HEK293 (cell line): ENCODE measurements at regions not wholly inside any gene's neighbourhood (a gene's known extent, or its start where the extent isn't known, plus 50 kb on each side); places are given as distances from the start of the nearest gene placed in this dataset.

ENCODE experiments used
- CTCF ChIA-PET: fragments of 350-600 bp; formaldehyde crosslinking; extraction: SDS; loops from one replicate; lab custom pipeline; 2021; ENCODE audit warnings: antibody characterized with exemption; lab: Yijun Ruan, JAX
- POLR2A ChIA-PET: fragments of 300-600 bp; formaldehyde crosslinking; extraction: SDS; loops from one replicate; lab custom pipeline; 2020; ENCODE audit warnings: antibody characterized with exemption, inconsistent platforms; lab: Yijun Ruan, JAX
- H3K27ac ChIP-seq: fragments of 200-500 bp; sonication (Bioruptor generic); 2 replicates; pipeline ENCODE4 v1.5.1; 2014; ENCODE audit warnings: low read depth, low read length, control low read depth, inconsistent platforms; ENCODE audit errors: extremely low read depth
- H3K36me3 ChIP-seq, 2 experiments: fragments of 200-500 bp in 1 of 2; sonication (Bioruptor generic) in 1 of 2; 1 replicate in 1 of 2; 2 replicates in 1 of 2; pipeline ENCODE4 v1.5.1; 2014 to 2017; ENCODE audit warnings: inconsistent platforms in 2 of 2, low read length in 2 of 2; ENCODE audit not compliant: control insufficient read depth in 2 of 2, insufficient read depth in 1 of 2
- H3K4me1 ChIP-seq: fragments of 200-500 bp; sonication (Bioruptor generic); 2 replicates; pipeline ENCODE4 v1.5.1; 2014; ENCODE audit warnings: mild to moderate bottlenecking, low read length, inconsistent platforms; ENCODE audit not compliant: control insufficient read depth, insufficient read depth
- H3K4me3 ChIP-seq: 2 replicates; pipeline ENCODE4 v1.5.1; 2011; ENCODE audit warnings: low read depth, mild to moderate bottlenecking, control low read depth, low read length, moderate library complexity
- H3K9me3 ChIP-seq: fragments of 200-500 bp; sonication (Bioruptor generic); 2 replicates; pipeline ENCODE4 v1.5.1; 2014; ENCODE audit warnings: low read depth, low read length, inconsistent platforms; ENCODE audit not compliant: control insufficient read depth, insufficient read depth
- BCL11B ChIP-seq: fragments of 450-650 bp; formaldehyde crosslinking; IDR thresholded peaks from 2 replicates; pipeline ENCODE4 v1.5.1; 2016; ENCODE audit warnings: low read depth, missing biosample characterization, missing genetic modification characterization
- GLI4 ChIP-seq: fragments of 450-650 bp; formaldehyde crosslinking; IDR thresholded peaks from 2 replicates; pipeline ENCODE4 v1.5.1; 2016; ENCODE audit warnings: missing biosample characterization, missing genetic modification characterization
- HOXD13 ChIP-seq: sonication (generic); formaldehyde crosslinking; IDR thresholded peaks from 2 replicates; pipeline ENCODE4 v1.8.0; 2022; ENCODE audit warnings: missing genetic modification reagents, borderline replicate concordance
- KLF16 ChIP-seq: fragments of 450-650 bp; formaldehyde crosslinking; IDR thresholded peaks from 2 replicates; pipeline ENCODE4 v1.5.1; 2017; ENCODE audit warnings: missing biosample characterization, missing genetic modification characterization
- SP3 ChIP-seq: fragments of 450-650 bp; formaldehyde crosslinking; IDR thresholded peaks from 2 replicates; pipeline ENCODE4 v1.5.1; 2016; ENCODE audit warnings: missing biosample characterization, missing genetic modification characterization
- TCF7L2 ChIP-seq: IDR thresholded peaks from 2 replicates; pipeline ENCODE4 v1.6.1; 2011; ENCODE audit warnings: low read depth, mild to moderate bottlenecking, inconsistent platforms, low read length, moderate library complexity, borderline replicate concordance
- ZNF10 ChIP-seq: fragments of 450-650 bp; formaldehyde crosslinking; IDR thresholded peaks from 2 replicates; pipeline ENCODE4 v1.5.1; 2017; ENCODE audit warnings: missing biosample characterization, missing genetic modification characterization
- ZNF155 ChIP-seq: fragments of 450-650 bp; formaldehyde crosslinking; IDR thresholded peaks from 2 replicates; pipeline ENCODE4 v1.5.1; 2016; ENCODE audit warnings: missing biosample characterization, missing genetic modification characterization
- ZNF2 ChIP-seq: fragments of 450-650 bp; formaldehyde crosslinking; IDR thresholded peaks from 2 replicates; pipeline ENCODE4 v1.5.1; 2016; ENCODE audit warnings: missing biosample characterization, missing genetic modification characterization
- ZNF274 ChIP-seq, 2 experiments: fragments of 200-500 bp in 1 of 2; fragments of 450-650 bp in 1 of 2; sonication (Bioruptor generic) in 1 of 2; formaldehyde crosslinking in 1 of 2; IDR thresholded peaks; 2 replicates each; pipeline versions ENCODE4 v1.5.1 to v1.6.1; 2014 to 2016; ENCODE audit warnings: borderline replicate concordance in 1 of 2, inconsistent platforms in 1 of 2, low read length in 1 of 2, missing biosample characterization in 1 of 2, missing genetic modification characterization in 1 of 2
- ZNF292 ChIP-seq: fragments of 450-650 bp; formaldehyde crosslinking; IDR thresholded peaks from 2 replicates; pipeline ENCODE4 v1.5.1; 2016; ENCODE audit warnings: low read depth, missing biosample characterization, missing genetic modification characterization, borderline replicate concordance
- ZNF354C ChIP-seq: fragments of 450-650 bp; formaldehyde crosslinking; IDR thresholded peaks from 2 replicates; pipeline ENCODE4 v1.5.1; 2016; ENCODE audit warnings: missing biosample characterization, missing genetic modification characterization, low read depth, borderline replicate concordance
- ZNF610 ChIP-seq: fragments of 450-650 bp; formaldehyde crosslinking; IDR thresholded peaks from 2 replicates; pipeline ENCODE4 v1.5.1; 2016; ENCODE audit warnings: missing biosample characterization, missing genetic modification characterization, borderline replicate concordance
- ZNF629 ChIP-seq: fragments of 450-650 bp; formaldehyde crosslinking; IDR thresholded peaks from 2 replicates; pipeline ENCODE4 v1.5.1; 2017; ENCODE audit warnings: missing biosample characterization, missing genetic modification characterization
- ZNF707 ChIP-seq: fragments of 450-650 bp; formaldehyde crosslinking; IDR thresholded peaks from 2 replicates; pipeline ENCODE4 v1.5.1; 2016; ENCODE audit warnings: missing biosample characterization, missing genetic modification characterization
- ZNF776 ChIP-seq: fragments of 450-650 bp; formaldehyde crosslinking; IDR thresholded peaks from 2 replicates; pipeline ENCODE4 v1.5.0; 2017; ENCODE audit warnings: missing biosample characterization, missing genetic modification characterization, borderline replicate concordance
- TF ChIP-seq, protein P1 (sequence below): fragments of 450-650 bp; formaldehyde crosslinking; IDR thresholded peaks from 2 replicates; pipeline ENCODE4 v1.5.1; 2016; ENCODE audit warnings: missing biosample characterization, missing genetic modification characterization
- TF ChIP-seq, protein P2 (sequence below): fragments of 450-650 bp; formaldehyde crosslinking; IDR thresholded peaks from 2 replicates; pipeline ENCODE4 v1.5.1; 2016; ENCODE audit warnings: missing biosample characterization, missing genetic modification characterization, low read depth
- TF ChIP-seq, protein P3 (sequence below): IDR thresholded peaks from 2 replicates; pipeline ENCODE4 v1.6.1; 2011; ENCODE audit warnings: mild to moderate bottlenecking, low read depth, low read length, borderline replicate concordance
- TF ChIP-seq, protein P4 (sequence below): fragments of 450-650 bp; formaldehyde crosslinking; IDR thresholded peaks from 2 replicates; pipeline ENCODE4 v1.5.1; 2016; ENCODE audit warnings: missing biosample characterization, missing genetic modification characterization
- TF ChIP-seq, protein P5 (sequence below): fragments of 450-650 bp; formaldehyde crosslinking; IDR thresholded peaks from 2 replicates; pipeline ENCODE4 v1.5.1; 2017; ENCODE audit warnings: missing biosample characterization, mild to moderate bottlenecking, missing genetic modification characterization, moderate library complexity

DNA sequence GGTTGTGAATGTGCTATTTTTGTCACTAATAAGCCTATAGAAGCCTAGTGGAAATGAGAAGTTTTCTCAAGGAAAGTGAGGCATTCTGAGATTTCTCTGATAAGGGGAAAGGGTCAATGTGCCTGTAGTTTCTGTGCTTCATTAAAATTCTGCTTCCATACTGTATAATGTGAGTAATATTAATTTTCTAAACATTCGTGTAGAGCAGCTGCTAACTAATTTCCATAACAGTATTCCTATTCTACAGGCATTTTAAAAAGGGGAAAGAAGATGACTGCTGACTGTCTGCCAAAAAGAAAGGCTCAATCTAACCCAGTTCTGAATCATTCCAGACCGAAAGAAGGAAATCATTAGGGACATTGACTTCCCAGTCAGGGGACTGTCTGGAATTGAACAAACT is 293.3 kb upstream of the TMPO start (continued):
- TF ChIP-seq, protein P1, sequence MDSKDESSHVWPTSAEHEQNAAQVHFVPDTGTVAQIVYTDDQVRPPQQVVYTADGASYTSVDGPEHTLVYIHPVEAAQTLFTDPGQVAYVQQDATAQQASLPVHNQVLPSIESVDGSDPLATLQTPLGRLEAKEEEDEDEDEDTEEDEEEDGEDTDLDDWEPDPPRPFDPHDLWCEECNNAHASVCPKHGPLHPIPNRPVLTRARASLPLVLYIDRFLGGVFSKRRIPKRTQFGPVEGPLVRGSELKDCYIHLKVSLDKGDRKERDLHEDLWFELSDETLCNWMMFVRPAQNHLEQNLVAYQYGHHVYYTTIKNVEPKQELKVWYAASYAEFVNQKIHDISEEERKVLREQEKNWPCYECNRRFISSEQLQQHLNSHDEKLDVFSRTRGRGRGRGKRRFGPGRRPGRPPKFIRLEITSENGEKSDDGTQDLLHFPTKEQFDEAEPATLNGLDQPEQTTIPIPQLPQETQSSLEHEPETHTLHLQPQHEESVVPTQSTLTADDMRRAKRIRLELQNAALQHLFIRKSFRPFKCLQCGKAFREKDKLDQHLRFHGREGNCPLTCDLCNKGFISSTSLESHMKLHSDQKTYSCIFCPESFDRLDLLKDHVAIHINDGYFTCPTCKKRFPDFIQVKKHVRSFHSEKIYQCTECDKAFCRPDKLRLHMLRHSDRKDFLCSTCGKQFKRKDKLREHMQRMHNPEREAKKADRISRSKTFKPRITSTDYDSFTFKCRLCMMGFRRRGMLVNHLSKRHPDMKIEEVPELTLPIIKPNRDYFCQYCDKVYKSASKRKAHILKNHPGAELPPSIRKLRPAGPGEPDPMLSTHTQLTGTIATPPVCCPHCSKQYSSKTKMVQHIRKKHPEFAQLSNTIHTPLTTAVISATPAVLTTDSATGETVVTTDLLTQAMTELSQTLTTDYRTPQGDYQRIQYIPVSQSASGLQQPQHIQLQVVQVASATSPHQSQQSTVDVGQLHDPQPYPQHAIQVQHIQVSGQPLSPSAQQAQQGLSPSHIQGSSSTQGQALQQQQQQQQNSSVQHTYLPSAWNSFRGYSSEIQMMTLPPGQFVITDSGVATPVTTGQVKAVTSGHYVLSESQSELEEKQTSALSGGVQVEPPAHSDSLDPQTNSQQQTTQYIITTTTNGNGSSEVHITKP (tag by site-specific recombination), result no peak
- no peak for TF ChIP-seq ZNF776 (tag by site-specific recombination)
- no peak for TF ChIP-seq KLF16 (tag by site-specific recombination)
- TF ChIP-seq, protein P2, sequence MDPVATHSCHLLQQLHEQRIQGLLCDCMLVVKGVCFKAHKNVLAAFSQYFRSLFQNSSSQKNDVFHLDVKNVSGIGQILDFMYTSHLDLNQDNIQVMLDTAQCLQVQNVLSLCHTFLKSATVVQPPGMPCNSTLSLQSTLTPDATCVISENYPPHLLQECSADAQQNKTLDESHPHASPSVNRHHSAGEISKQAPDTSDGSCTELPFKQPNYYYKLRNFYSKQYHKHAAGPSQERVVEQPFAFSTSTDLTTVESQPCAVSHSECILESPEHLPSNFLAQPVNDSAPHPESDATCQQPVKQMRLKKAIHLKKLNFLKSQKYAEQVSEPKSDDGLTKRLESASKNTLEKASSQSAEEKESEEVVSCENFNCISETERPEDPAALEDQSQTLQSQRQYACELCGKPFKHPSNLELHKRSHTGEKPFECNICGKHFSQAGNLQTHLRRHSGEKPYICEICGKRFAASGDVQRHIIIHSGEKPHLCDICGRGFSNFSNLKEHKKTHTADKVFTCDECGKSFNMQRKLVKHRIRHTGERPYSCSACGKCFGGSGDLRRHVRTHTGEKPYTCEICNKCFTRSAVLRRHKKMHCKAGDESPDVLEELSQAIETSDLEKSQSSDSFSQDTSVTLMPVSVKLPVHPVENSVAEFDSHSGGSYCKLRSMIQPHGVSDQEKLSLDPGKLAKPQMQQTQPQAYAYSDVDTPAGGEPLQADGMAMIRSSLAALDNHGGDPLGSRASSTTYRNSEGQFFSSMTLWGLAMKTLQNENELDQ, result no peak
- no peak for TF ChIP-seq ZNF10

DNA sequence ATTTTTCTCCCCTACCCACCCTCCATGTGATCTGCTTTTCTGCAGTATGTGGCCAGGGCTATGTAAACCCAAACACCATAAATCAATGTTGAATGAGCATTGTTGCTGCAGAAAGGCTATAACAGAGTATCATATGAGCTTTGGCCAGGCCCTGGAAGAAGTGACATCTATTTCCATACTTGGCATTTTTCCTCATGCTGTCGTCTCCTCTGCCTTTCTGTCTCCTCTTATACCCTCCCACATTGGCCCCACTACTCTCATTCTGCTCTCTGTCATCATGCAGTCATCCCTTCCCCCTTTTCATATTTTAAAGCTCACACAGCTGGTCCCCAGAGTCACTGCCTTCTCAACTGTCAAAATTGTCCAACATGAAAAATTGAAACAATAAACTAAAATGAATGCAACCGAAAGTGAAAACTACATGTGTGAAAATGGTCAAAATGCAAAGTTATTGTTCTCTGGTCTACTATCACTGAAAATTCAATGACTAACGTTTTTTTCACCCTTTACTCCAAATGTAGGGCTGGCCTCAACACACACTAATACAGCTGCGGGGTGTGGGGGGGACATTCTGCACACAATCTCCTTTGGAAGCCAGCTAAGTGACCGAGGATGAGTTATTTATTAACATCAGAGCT is 290.7 kb upstream of the TMPO start:
- Histone ChIP-seq H3K4me1 (no peaks in the 10 kb centered on the region), H3K9me3 (no peaks in the 10 kb centered on the region), H3K27ac (no peak overlapping the region), H3K36me3 (no peaks in the 10 kb centered on the region), H3K4me3 (no peak overlapping the region)
- TF ChIP-seq ZNF610 (tag by site-specific recombination) (no peak), TCF7L2 (no peak), ZNF2 (no peak), HOXD13 (CRISPR knock-in tag) (no peak), ZNF155 (tag by site-specific recombination) (no peak), ZNF354C (tag by site-specific recombination) (no peak), SP3 (no peak), ZNF629 (tag by site-specific recombination) (no peak), ZNF292 (tag by site-specific recombination) (no peak), BCL11B (tag by site-specific recombination) (no peak), ZNF707 (no peak), ZNF274 (IDR thresholded peaks at IDR 0.05; ENCODE audit: low read length) (no peak), ZNF274 (tag by site-specific recombination; IDR thresholded peaks at IDR 0.05; ENCODE audit: borderline replicate concordance) (no peak), GLI4 (tag by site-specific recombination) (no peak)
- TF ChIP-seq, protein P3, sequence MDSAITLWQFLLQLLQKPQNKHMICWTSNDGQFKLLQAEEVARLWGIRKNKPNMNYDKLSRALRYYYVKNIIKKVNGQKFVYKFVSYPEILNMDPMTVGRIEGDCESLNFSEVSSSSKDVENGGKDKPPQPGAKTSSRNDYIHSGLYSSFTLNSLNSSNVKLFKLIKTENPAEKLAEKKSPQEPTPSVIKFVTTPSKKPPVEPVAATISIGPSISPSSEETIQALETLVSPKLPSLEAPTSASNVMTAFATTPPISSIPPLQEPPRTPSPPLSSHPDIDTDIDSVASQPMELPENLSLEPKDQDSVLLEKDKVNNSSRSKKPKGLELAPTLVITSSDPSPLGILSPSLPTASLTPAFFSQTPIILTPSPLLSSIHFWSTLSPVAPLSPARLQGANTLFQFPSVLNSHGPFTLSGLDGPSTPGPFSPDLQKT, result no peak
- TF ChIP-seq, protein P4, sequence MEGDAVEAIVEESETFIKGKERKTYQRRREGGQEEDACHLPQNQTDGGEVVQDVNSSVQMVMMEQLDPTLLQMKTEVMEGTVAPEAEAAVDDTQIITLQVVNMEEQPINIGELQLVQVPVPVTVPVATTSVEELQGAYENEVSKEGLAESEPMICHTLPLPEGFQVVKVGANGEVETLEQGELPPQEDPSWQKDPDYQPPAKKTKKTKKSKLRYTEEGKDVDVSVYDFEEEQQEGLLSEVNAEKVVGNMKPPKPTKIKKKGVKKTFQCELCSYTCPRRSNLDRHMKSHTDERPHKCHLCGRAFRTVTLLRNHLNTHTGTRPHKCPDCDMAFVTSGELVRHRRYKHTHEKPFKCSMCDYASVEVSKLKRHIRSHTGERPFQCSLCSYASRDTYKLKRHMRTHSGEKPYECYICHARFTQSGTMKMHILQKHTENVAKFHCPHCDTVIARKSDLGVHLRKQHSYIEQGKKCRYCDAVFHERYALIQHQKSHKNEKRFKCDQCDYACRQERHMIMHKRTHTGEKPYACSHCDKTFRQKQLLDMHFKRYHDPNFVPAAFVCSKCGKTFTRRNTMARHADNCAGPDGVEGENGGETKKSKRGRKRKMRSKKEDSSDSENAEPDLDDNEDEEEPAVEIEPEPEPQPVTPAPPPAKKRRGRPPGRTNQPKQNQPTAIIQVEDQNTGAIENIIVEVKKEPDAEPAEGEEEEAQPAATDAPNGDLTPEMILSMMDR, result no peak
- TF ChIP-seq, protein P5, sequence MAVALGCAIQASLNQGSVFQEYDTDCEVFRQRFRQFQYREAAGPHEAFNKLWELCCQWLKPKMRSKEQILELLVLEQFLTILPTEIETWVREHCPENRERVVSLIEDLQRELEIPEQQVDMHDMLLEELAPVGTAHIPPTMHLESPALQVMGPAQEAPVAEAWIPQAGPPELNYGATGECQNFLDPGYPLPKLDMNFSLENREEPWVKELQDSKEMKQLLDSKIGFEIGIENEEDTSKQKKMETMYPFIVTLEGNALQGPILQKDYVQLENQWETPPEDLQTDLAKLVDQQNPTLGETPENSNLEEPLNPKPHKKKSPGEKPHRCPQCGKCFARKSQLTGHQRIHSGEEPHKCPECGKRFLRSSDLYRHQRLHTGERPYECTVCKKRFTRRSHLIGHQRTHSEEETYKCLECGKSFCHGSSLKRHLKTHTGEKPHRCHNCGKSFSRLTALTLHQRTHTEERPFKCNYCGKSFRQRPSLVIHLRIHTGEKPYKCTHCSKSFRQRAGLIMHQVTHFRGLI (tag by site-specific recombination), result no peak
- POLR2A ChIA-PET, result no interaction called here
- CTCF ChIA-PET, result no interaction called here
